HepG2 (cell line): ENCODE measurements at regions not wholly inside any gene's neighbourhood (a gene's known extent, or its start where the extent isn't known, plus 50 kb on each side); places are given as distances from the start of the nearest gene placed in this dataset.

Experiments used
- ATAC-seq: fragments of 200-7000 bp; cut with Tn5 transposase; 3 replicates; pipeline ENCODE4 v1.9.1; 2020; ENCODE audit warnings: mild to moderate bottlenecking, moderate library complexity
- BruUV-seq: library from RNA; stranded (reverse); fragments of 400-500 nt; replicated peaks from 2 replicates; lab custom pipeline; 2021; lab: Mats Ljungman, UMichigan
- CTCF ChIA-PET: fragments of 300-600 bp; formaldehyde crosslinking; extraction: SDS; loops from one replicate; lab custom pipeline; 2021; ENCODE audit warnings: low total read pairs, inconsistent platforms, low intra/inter-chr PET ratio; lab: Yijun Ruan, JAX
- POLR2A ChIA-PET: fragments of 350-600 bp; sonication (Branson Sonifier 250); formaldehyde crosslinking; loops from one replicate; lab custom pipeline; 2020; ENCODE audit warnings: antibody characterized with exemption, inconsistent platforms; lab: Yijun Ruan, JAX
- DNase-seq: peaks from one replicate; pipeline ENCODE4 v3.0.0-alpha.2; 2015; ENCODE audit warnings: low spot score
- FAIRE-seq: peaks from 3 replicates; lab custom pipeline; 2011; peaks lifted over from hg19 to GRCh38; lab: Jason Lieb, UNC
- H2AFZ ChIP-seq: one replicate; pipeline ENCODE4 v1.6.1; 2011; ENCODE audit warnings: low read length, inconsistent platforms
- H3K27ac ChIP-seq: fragments of 300-600 bp; 3 replicates; pipeline ENCODE4 v1.8.0; 2011; ENCODE audit warnings: mixed run types, mild to moderate bottlenecking, mixed read lengths, low read length, inconsistent platforms; ENCODE audit not compliant: insufficient read depth; ENCODE audit errors: extremely low read length
- H3K27me3 ChIP-seq, 2 experiments: fragments of 200-600 bp in 1 of 2; 2 replicates in 1 of 2; 3 replicates in 1 of 2; pipeline versions ENCODE4 v1.6.0 to v1.8.0; 2011; ENCODE audit warnings: low read length in 2 of 2, mild to moderate bottlenecking in 2 of 2, moderate library complexity in 2 of 2, inconsistent platforms in 1 of 2; ENCODE audit not compliant: insufficient read depth in 2 of 2, control insufficient read depth in 1 of 2
- H3K36me3 ChIP-seq, 2 experiments: fragments of 200-600 bp in 1 of 2; replicated peaks in 1 of 2; 2 replicates in 1 of 2; 3 replicates in 1 of 2; pipeline versions ENCODE4 v1.5.1 to v1.8.0; 2011; ENCODE audit warnings: low read length in 2 of 2, inconsistent platforms in 1 of 2; ENCODE audit not compliant: insufficient read depth in 2 of 2, control insufficient read depth in 1 of 2
- H3K4me1 ChIP-seq: 2 replicates; pipeline ENCODE4 v1.5.1; 2012; ENCODE audit warnings: low read length, inconsistent platforms; ENCODE audit not compliant: insufficient read depth
- H3K4me2 ChIP-seq: 2 replicates; pipeline ENCODE4 v1.6.0; 2011; ENCODE audit warnings: low read depth, low read length, inconsistent platforms
- H3K4me3 ChIP-seq, 3 experiments: fragments of 200-600 bp in 1 of 3; sonication (generic), shearing (Covaris generic) in 1 of 3; replicated peaks in 1 of 3; 2 replicates each; pipeline ENCODE4 v1.5.1; 2011 to 2016; ENCODE audit warnings: low read length in 3 of 3, inconsistent platforms in 2 of 3, low read depth in 2 of 3, mild to moderate bottlenecking in 2 of 3, control low read depth in 1 of 3, mixed read lengths in 1 of 3; ENCODE audit not compliant: insufficient read depth in 1 of 3
- H3K79me2 ChIP-seq: one replicate; pipeline ENCODE4 v1.6.1; 2011; ENCODE audit warnings: low read length, inconsistent platforms; ENCODE audit not compliant: insufficient read depth
- H3K9ac ChIP-seq: 2 replicates; pipeline ENCODE4 v1.6.0; 2011; ENCODE audit warnings: mild to moderate bottlenecking, low read depth, low read length, inconsistent platforms; ENCODE audit not compliant: insufficient read depth
- H3K9me3 ChIP-seq: 2 replicates; pipeline ENCODE4 v1.5.1; 2012; ENCODE audit warnings: mild to moderate bottlenecking, low read length
- H4K20me1 ChIP-seq: 2 replicates; pipeline ENCODE4 v1.6.0; 2011; ENCODE audit warnings: inconsistent platforms, mild to moderate bottlenecking, low read length, moderate library complexity; ENCODE audit not compliant: insufficient read depth
- AGO2 ChIP-seq: fragments of 200-400 bp; formaldehyde crosslinking; optimal IDR thresholded peaks from 2 replicates; pipeline ENCODE3; 2017; ENCODE audit warnings: mild to moderate bottlenecking, low read depth, low read length, moderate library complexity
- ATAD3A ChIP-seq: sonication (generic); formaldehyde crosslinking; IDR thresholded peaks from 2 replicates; pipeline ENCODE4 v1.4.0; 2020; ENCODE audit warnings: missing genetic modification reagents
- ATM ChIP-seq: fragments of 450-650 bp; IDR thresholded peaks from 2 replicates; pipeline ENCODE4 v1.7.1; 2017; ENCODE audit warnings: mild to moderate bottlenecking, borderline replicate concordance
- CREM ChIP-seq, 2 experiments: sonication (generic) in 1 of 2; formaldehyde crosslinking in 1 of 2; IDR thresholded peaks; 2 replicates each; pipeline versions ENCODE4 v1.4.0 to v1.6.1; 2016 to 2020; ENCODE audit warnings: antibody characterized with exemption in 1 of 2, mild to moderate bottlenecking in 1 of 2, missing genetic modification reagents in 1 of 2
- HIVEP1 ChIP-seq: sonication (generic); formaldehyde crosslinking; IDR thresholded peaks from 2 replicates; pipeline ENCODE4 v1.4.0; 2020; ENCODE audit warnings: mild to moderate bottlenecking, missing genetic modification reagents
- ISL2 ChIP-seq: sonication (generic); formaldehyde crosslinking; IDR thresholded peaks from 2 replicates; pipeline ENCODE4 v1.5.0; 2020; ENCODE audit warnings: missing genetic modification reagents
- JARID2 ChIP-seq: sonication (generic); formaldehyde crosslinking; IDR thresholded peaks from 2 replicates; pipeline ENCODE4 v1.8.1; 2023; ENCODE audit warnings: missing genetic modification reagents, inconsistent platforms; ENCODE audit not compliant: insufficient replicate concordance
- PHF21A ChIP-seq: sonication (generic); formaldehyde crosslinking; IDR thresholded peaks from 2 replicates; pipeline ENCODE4 v1.5.0; 2020; ENCODE audit warnings: mild to moderate bottlenecking, missing genetic modification reagents
- RARG ChIP-seq: sonication (generic); formaldehyde crosslinking; IDR thresholded peaks from 2 replicates; pipeline ENCODE4 v1.4.0; 2020; ENCODE audit warnings: low read depth, mild to moderate bottlenecking, missing genetic modification reagents
- RELA ChIP-seq: sonication (generic); formaldehyde crosslinking; IDR thresholded peaks from 2 replicates; pipeline ENCODE4 v1.4.0; 2020; ENCODE audit warnings: missing genetic modification reagents
- SNRNP70 ChIP-seq: fragments of 200-400 bp; formaldehyde crosslinking; IDR thresholded peaks from 2 replicates; pipeline ENCODE4 v1.6.1; 2017; ENCODE audit warnings: mild to moderate bottlenecking, low read depth, low read length, moderate library complexity
- STAG1 ChIP-seq: sonication (generic); formaldehyde crosslinking; IDR thresholded peaks from 2 replicates; pipeline ENCODE4 v1.4.0; 2020; ENCODE audit warnings: missing genetic modification reagents
- U2AF1 ChIP-seq: fragments of 200-400 bp; formaldehyde crosslinking; optimal IDR thresholded peaks from 2 replicates; pipeline ENCODE3; 2017; ENCODE audit warnings: mild to moderate bottlenecking, low read depth, low read length
- ZNF101 ChIP-seq: sonication (generic); formaldehyde crosslinking; IDR thresholded peaks from 2 replicates; pipeline ENCODE4 v1.4.0; 2020; ENCODE audit warnings: mild to moderate bottlenecking, low read depth, missing genetic modification reagents, borderline replicate concordance
- ZNF138 ChIP-seq: sonication (generic); formaldehyde crosslinking; IDR thresholded peaks from 2 replicates; pipeline ENCODE4 v1.5.0; 2020; ENCODE audit warnings: mild to moderate bottlenecking, low read depth, missing genetic modification reagents
- ZNF546 ChIP-seq: sonication (generic); formaldehyde crosslinking; conservative IDR thresholded peaks from 2 replicates; pipeline ENCODE4 v1.8.1; 2023; ENCODE audit warnings: mild to moderate bottlenecking, missing genetic modification reagents
- ZNF768 ChIP-seq: sonication (generic); formaldehyde crosslinking; IDR thresholded peaks from 2 replicates; pipeline ENCODE4 v1.4.0; 2020; ENCODE audit warnings: missing genetic modification reagents
- WGBS: methylation state at CpG from one replicate; pipeline ENCODE4 v1.1.6; 2017; ENCODE audit warnings: low lambda C conversion rate; 5-methylcytosine and 5-hydroxymethylcytosine counted together
- in situ Hi-C: cut with HindIII; loops from 2 replicates; pipeline ENCODE4 v1.10.0; 2017; ENCODE audit warnings: low pct_unique_long_range_greater_than_20kb; ENCODE audit not compliant: extremely low pct_ligation_motif_present
- intact Hi-C: fragments of 100-400 bp; cut with micrococcal nuclease; formaldehyde crosslinking; loops from one replicate; pipeline ENCODE4 v1.10.0; 2022; ENCODE audit not compliant: unreplicated experiment
- TF ChIP-seq, protein P1 (sequence below): sonication (generic); formaldehyde crosslinking; IDR thresholded peaks from 2 replicates; pipeline ENCODE4; 2020; ENCODE audit warnings: missing genetic modification reagents, mild to moderate bottlenecking, borderline replicate concordance
- TF ChIP-seq, protein P2 (sequence below): sonication (generic); formaldehyde crosslinking; IDR thresholded peaks from 2 replicates; pipeline ENCODE4 v1.5.0; 2020; ENCODE audit warnings: mild to moderate bottlenecking, missing genetic modification reagents
- TF ChIP-seq, protein P3 (sequence below): sonication (generic); formaldehyde crosslinking; IDR thresholded peaks from 2 replicates; pipeline ENCODE4 v1.4.0; 2020; ENCODE audit warnings: missing genetic modification reagents

DNA sequence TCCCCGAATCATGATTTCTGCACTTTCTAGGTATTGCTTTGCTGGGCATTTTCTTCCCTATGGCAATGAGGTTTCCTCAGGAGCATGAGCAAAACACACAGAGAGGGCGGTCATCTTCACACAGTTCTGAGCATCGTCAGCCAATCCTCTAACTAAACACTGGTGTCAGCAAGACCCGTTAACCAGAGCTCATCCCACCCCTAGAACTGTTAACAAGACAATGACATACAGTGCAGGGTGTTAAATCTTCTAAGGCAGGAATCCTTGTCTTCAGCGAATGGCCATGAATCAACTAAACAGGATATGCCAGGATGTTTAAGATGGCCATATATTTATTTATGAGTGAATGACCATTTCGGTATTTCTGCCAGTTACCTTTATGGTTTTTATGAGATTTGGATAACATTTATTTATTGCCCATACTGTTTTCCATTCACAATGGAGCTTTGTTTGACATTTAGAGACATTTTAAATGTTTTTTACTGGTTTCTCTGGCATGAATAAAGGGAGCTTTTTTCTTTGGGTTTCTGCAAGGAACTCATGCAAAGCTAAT is 411.5 kb upstream of the PROK2 start (continued):
- TF ChIP-seq CREM (IDR thresholded peaks at IDR 0.05) (no peak), CREM (CRISPR knock-in tag; IDR thresholded peaks at IDR 0.05) (no peak), U2AF1 (no peak), ATAD3A (CRISPR knock-in tag) (no peak), ISL2 (CRISPR knock-in tag) (no peak), JARID2 (CRISPR knock-in tag) (no peak), ZNF546 (CRISPR knock-in tag) (no peak), SNRNP70 (no peak), ATM (no peak), PHF21A (CRISPR knock-in tag) (no peak), RELA (CRISPR knock-in tag) (no peak), ZNF101 (no peak)
- TF ChIP-seq, protein P1, sequence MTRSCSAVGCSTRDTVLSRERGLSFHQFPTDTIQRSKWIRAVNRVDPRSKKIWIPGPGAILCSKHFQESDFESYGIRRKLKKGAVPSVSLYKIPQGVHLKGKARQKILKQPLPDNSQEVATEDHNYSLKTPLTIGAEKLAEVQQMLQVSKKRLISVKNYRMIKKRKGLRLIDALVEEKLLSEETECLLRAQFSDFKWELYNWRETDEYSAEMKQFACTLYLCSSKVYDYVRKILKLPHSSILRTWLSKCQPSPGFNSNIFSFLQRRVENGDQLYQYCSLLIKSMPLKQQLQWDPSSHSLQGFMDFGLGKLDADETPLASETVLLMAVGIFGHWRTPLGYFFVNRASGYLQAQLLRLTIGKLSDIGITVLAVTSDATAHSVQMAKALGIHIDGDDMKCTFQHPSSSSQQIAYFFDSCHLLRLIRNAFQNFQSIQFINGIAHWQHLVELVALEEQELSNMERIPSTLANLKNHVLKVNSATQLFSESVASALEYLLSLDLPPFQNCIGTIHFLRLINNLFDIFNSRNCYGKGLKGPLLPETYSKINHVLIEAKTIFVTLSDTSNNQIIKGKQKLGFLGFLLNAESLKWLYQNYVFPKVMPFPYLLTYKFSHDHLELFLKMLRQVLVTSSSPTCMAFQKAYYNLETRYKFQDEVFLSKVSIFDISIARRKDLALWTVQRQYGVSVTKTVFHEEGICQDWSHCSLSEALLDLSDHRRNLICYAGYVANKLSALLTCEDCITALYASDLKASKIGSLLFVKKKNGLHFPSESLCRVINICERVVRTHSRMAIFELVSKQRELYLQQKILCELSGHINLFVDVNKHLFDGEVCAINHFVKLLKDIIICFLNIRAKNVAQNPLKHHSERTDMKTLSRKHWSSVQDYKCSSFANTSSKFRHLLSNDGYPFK (CRISPR knock-in tag): no peak
- TF ChIP-seq, all 625 proteins: peak for 0

DNA sequence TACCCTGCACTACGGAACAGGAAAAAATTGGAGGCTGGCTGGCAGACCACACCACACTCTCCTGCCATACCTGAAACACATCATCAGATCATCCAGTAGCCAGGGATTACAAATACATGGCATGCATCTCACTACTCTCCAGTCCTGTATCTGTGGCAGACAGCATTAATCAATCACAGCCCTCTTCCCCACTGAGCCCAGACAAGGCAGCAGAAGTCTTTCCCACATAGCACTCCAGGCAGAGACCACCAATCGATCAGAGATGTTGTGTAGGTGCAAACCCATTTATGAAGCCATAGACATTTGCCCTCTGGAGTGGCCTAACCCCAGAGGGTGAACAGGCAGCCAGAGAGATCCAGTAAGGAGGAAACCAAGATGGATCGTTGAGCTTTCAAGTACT is 410.9 kb upstream of the PROK2 start:
- H4K20me1 ChIP-seq: no peaks in the 10 kb centered on the region
- intact Hi-C loops: no loop called here
- ATAC-seq (no peak), FAIRE-seq (no peak), DNase-seq (no peak)
- H3K4me2 ChIP-seq: no peak overlapping the region
- no TSS peak for BruUV-seq
- in situ Hi-C loops: no loop called here
- WGBS: 59% methylated on average over 3 of the region's 3 CpGs
- H3K4me3 ChIP-seq: no peak overlapping the region
- ChIA-PET POLR2A (no interaction called here), CTCF (no interaction called here)
- no peaks in the 10 kb centered on the region for H3K79me2 ChIP-seq
- H3K27ac ChIP-seq: no peak overlapping the region
- peaks cover 8% of the 10 kb centered on the region for H3K9me3 ChIP-seq
- H3K27me3 ChIP-seq: no peaks in the 10 kb centered on the region
- no peaks in the 10 kb centered on the region for H3K4me1 ChIP-seq
- H2AFZ ChIP-seq: no peak overlapping the region
- no peaks in the 10 kb centered on the region for H3K36me3 ChIP-seq
- no peak overlapping the region for H3K9ac ChIP-seq
- TF ChIP-seq RARG (CRISPR knock-in tag): no peak
- TF ChIP-seq ZNF768 (CRISPR knock-in tag): no peak
- TF ChIP-seq, protein P2, sequence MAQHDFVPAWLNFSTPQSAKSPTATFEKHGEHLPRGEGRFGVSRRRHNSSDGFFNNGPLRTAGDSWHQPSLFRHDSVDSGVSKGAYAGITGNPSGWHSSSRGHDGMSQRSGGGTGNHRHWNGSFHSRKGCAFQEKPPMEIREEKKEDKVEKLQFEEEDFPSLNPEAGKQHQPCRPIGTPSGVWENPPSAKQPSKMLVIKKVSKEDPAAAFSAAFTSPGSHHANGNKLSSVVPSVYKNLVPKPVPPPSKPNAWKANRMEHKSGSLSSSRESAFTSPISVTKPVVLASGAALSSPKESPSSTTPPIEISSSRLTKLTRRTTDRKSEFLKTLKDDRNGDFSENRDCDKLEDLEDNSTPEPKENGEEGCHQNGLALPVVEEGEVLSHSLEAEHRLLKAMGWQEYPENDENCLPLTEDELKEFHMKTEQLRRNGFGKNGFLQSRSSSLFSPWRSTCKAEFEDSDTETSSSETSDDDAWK (CRISPR knock-in tag): no peak
- TF ChIP-seq HIVEP1 (CRISPR knock-in tag): no peak
- no peak for TF ChIP-seq AGO2
- TF ChIP-seq, protein P3, sequence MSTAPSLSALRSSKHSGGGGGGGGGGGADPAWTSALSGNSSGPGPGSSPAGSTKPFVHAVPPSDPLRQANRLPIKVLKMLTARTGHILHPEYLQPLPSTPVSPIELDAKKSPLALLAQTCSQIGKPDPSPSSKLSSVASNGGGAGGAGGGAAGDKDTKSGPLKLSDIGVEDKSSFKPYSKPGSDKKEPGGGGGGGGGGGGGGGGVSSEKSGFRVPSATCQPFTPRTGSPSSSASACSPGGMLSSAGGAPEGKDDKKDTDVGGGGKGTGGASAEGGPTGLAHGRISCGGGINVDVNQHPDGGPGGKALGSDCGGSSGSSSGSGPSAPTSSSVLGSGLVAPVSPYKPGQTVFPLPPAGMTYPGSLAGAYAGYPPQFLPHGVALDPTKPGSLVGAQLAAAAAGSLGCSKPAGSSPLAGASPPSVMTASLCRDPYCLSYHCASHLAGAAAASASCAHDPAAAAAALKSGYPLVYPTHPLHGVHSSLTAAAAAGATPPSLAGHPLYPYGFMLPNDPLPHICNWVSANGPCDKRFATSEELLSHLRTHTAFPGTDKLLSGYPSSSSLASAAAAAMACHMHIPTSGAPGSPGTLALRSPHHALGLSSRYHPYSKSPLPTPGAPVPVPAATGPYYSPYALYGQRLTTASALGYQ (CRISPR knock-in tag): no peak
- TF ChIP-seq STAG1 (CRISPR knock-in tag): no peak
- no peak for TF ChIP-seq ZNF138 (CRISPR knock-in tag)
